ENCODE measurements at regions not wholly inside any gene's neighbourhood (a gene's known extent, or its start where the extent isn't known, plus 50 kb on each side); places are given as distances from the start of the nearest gene placed in this dataset.

DNA sequence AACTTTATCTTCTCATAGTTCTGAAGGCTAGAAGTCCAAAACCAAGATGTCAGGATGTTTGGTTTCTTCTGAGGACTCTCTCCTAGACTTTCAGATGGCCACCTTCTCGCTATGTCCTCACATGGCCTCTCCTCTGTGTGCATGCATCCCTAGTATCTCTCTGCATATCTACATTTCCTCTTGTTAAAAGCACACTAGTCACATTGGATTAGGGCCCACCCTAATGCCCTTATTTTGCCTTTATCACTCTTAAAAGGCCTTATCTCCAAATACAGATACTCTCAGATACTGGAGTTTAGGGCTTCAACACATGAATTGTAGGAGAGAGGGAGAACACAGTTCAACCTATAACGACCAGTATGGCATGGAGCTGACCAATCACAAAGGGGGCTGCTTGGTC, 151.7 kb downstream of the PRELID2 start:
- H3K4me2 ChIP-seq (ENCODE audit: control insufficient read depth, extremely low read depth, insufficient read depth, low read depth, low read length), result no peak overlapping the region
- FAIRE-seq (no peak), DNase-seq (ENCODE audit: low read depth, low spot score) (no peak)
- dilution Hi-C loops (cut with MboI; ENCODE audit: extremely low pct_ligation_motif_present, low sequenced_read_pairs), result no loop called here
- no peaks in the 10 kb centered on the region for H3K4me1 ChIP-seq (ENCODE audit: control insufficient read depth, extremely low read depth, insufficient read depth, low read length)
- no peak overlapping the region for H3K4me3 ChIP-seq (ENCODE audit: control insufficient read depth in 2 of 3, extremely low read depth in 1 of 3, insufficient read depth in 2 of 3, low read depth in 1 of 3, low read length in 3 of 3)
- no peaks in the 10 kb centered on the region for H3K27me3 ChIP-seq (ENCODE audit: control insufficient read depth, extremely low read depth, insufficient read depth, low read length)
- TF ChIP-seq EZH2 (IDR thresholded peaks at IDR 0.05; ENCODE audit: low read length), result no peak
- TF ChIP-seq, protein P1, sequence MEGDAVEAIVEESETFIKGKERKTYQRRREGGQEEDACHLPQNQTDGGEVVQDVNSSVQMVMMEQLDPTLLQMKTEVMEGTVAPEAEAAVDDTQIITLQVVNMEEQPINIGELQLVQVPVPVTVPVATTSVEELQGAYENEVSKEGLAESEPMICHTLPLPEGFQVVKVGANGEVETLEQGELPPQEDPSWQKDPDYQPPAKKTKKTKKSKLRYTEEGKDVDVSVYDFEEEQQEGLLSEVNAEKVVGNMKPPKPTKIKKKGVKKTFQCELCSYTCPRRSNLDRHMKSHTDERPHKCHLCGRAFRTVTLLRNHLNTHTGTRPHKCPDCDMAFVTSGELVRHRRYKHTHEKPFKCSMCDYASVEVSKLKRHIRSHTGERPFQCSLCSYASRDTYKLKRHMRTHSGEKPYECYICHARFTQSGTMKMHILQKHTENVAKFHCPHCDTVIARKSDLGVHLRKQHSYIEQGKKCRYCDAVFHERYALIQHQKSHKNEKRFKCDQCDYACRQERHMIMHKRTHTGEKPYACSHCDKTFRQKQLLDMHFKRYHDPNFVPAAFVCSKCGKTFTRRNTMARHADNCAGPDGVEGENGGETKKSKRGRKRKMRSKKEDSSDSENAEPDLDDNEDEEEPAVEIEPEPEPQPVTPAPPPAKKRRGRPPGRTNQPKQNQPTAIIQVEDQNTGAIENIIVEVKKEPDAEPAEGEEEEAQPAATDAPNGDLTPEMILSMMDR (optimal IDR thresholded peaks at IDR 0.05 in 1 of 3, IDR thresholded peaks at IDR 0.05 in 1 of 3, conservative IDR thresholded peaks at IDR 0.05 in 1 of 3; ENCODE audit: extremely low read depth in 1 of 3, insufficient read depth in 2 of 3, low read length in 3 of 3), result no peak
- H3K9ac ChIP-seq (ENCODE audit: control insufficient read depth, extremely low read depth, insufficient read depth, low read length), result no peak overlapping the region
- H3K27ac ChIP-seq (ENCODE audit: control insufficient read depth, insufficient read depth, low read length), result no peak overlapping the region
- H4K20me1 ChIP-seq (ENCODE audit: control insufficient read depth, extremely low read depth, insufficient read depth, low read length), result no peaks in the 10 kb centered on the region
- H3K36me3 ChIP-seq (ENCODE audit: control insufficient read depth in 2 of 2, extremely low read depth in 1 of 2, insufficient read depth in 2 of 2, low read length in 2 of 2), result no peaks in the 10 kb centered on the region
- H3K9me3 ChIP-seq (ENCODE audit: control insufficient read depth, low read depth, low read length), result no peaks in the 10 kb centered on the region
- no peaks in the 10 kb centered on the region for H3K79me2 ChIP-seq (ENCODE audit: control insufficient read depth, insufficient read depth, low read length)
- no peak overlapping the region for H2AFZ ChIP-seq (ENCODE audit: control insufficient read depth, low read length)
- H3K9me1 ChIP-seq (ENCODE audit: control insufficient read depth, extremely low read depth, insufficient read depth, low read length), result no peaks in the 10 kb centered on the region

DNA sequence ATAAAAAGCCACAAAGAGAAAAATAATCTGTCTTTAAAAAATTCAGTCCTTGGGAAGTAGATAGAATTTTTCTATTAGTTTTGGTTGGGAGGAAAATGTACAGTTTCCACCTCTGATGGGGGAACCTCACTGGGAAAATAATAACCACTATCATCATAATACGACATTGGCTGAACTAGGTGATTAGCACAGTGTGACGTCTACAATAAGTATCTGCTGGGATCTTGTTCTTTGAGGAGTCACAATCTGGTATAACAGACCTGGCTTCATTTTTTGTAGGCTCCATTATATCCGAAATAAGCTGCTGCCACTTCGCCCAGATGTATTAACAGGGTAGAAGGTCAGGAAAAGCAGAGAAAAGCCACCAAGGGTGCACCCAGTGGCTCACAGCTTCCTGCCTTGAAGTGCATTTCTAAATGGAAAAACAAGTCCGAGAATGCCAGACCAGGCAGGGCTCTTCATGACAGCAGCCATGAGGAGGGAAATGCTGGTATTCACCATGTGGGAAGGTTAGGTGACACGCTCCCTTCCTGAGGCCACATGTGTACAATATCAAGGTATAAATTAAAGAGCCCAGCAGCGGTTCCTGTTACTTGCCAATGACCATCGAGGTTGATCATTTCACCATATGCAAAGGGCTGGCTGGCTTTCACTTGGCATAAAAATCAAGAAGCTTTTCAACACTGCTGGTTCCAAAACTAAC, 152.8 kb downstream of the PRELID2 start:
- DNase-seq (ENCODE audit: low read depth, low spot score) (no peak), FAIRE-seq (no peak)
- no peaks in the 10 kb centered on the region for H3K9me3 ChIP-seq (ENCODE audit: control insufficient read depth, low read depth, low read length)
- no peaks in the 10 kb centered on the region for H3K27me3 ChIP-seq (ENCODE audit: control insufficient read depth, extremely low read depth, insufficient read depth, low read length)
- H3K36me3 ChIP-seq (ENCODE audit: control insufficient read depth in 2 of 2, extremely low read depth in 1 of 2, insufficient read depth in 2 of 2, low read length in 2 of 2), result no peaks in the 10 kb centered on the region
- H3K27ac ChIP-seq (ENCODE audit: control insufficient read depth, insufficient read depth, low read length), result no peak overlapping the region
- no peak overlapping the region for H3K9ac ChIP-seq (ENCODE audit: control insufficient read depth, extremely low read depth, insufficient read depth, low read length)
- no peak overlapping the region for H2AFZ ChIP-seq (ENCODE audit: control insufficient read depth, low read length)
- H3K9me1 ChIP-seq (ENCODE audit: control insufficient read depth, extremely low read depth, insufficient read depth, low read length), result no peaks in the 10 kb centered on the region
- H3K79me2 ChIP-seq (ENCODE audit: control insufficient read depth, insufficient read depth, low read length), result no peaks in the 10 kb centered on the region
- H4K20me1 ChIP-seq (ENCODE audit: control insufficient read depth, extremely low read depth, insufficient read depth, low read length), result no peaks in the 10 kb centered on the region
- dilution Hi-C loops (cut with MboI; ENCODE audit: extremely low pct_ligation_motif_present, low sequenced_read_pairs), result no loop called here
- no peak overlapping the region for H3K4me3 ChIP-seq (ENCODE audit: control insufficient read depth in 2 of 3, extremely low read depth in 1 of 3, insufficient read depth in 2 of 3, low read depth in 1 of 3, low read length in 3 of 3)
- H3K4me2 ChIP-seq (ENCODE audit: control insufficient read depth, extremely low read depth, insufficient read depth, low read depth, low read length), result no peak overlapping the region
- TF ChIP-seq, protein P1 (optimal IDR thresholded peaks at IDR 0.05 in 1 of 3, IDR thresholded peaks at IDR 0.05 in 1 of 3, conservative IDR thresholded peaks at IDR 0.05 in 1 of 3; ENCODE audit: extremely low read depth in 1 of 3, insufficient read depth in 2 of 3, low read length in 3 of 3), result no peak
- no peak for TF ChIP-seq EZH2 (IDR thresholded peaks at IDR 0.05; ENCODE audit: low read length)
- no peaks in the 10 kb centered on the region for H3K4me1 ChIP-seq (ENCODE audit: control insufficient read depth, extremely low read depth, insufficient read depth, low read length)

Measured in keratinocyte (primary cell).